Spleen (tissue), 11 donors: ENCODE measurements at regions not wholly inside any gene's neighbourhood (a gene's known extent, or its start where the extent isn't known, plus 50 kb on each side); places are given as distances from the start of the nearest gene placed in this dataset.

Source experiments
- DNase-seq: peaks from one replicate; pipeline ENCODE4 v3.0.0-alpha.2; 2020
- H3K27ac ChIP-seq, 8 donors: fragments of 200-600 bp; sonication (generic) in 7 of 8; 1 replicate in 4 of 8; 2 replicates in 4 of 8; pipeline versions ENCODE4 v1.5.0 to v1.8.0; 2016 to 2021; ENCODE audit warnings: inconsistent platforms in 4 of 8, mild to moderate bottlenecking in 4 of 8, moderate library complexity in 1 of 8
- H3K27me3 ChIP-seq, 7 donors: fragments of 200-600 bp; sonication (generic) in 6 of 7; replicated peaks in 1 of 7; 1 replicate in 4 of 7; 2 replicates in 3 of 7; pipeline versions ENCODE4 v1.5.0 to v1.8.0; 2016 to 2021; ENCODE audit warnings: inconsistent platforms in 3 of 7, mild to moderate bottlenecking in 1 of 7
- H3K36me3 ChIP-seq, 6 donors: fragments of 200-600 bp; sonication (generic) in 5 of 6; 1 replicate in 4 of 6; 2 replicates in 2 of 6; pipeline versions ENCODE4 v1.5.0 to v1.8.0; 2016 to 2021; ENCODE audit warnings: inconsistent platforms in 2 of 6
- H3K4me1 ChIP-seq, 6 donors: fragments of 200-600 bp; sonication (generic) in 5 of 6; 1 replicate in 3 of 6; 2 replicates in 3 of 6; pipeline versions ENCODE4 v1.5.0 to v1.8.0; 2016 to 2021; ENCODE audit warnings: inconsistent platforms in 3 of 6
- H3K4me3 ChIP-seq, 8 donors: fragments of 200-600 bp; sonication (generic) in 7 of 8; 1 replicate in 4 of 8; 2 replicates in 4 of 8; pipeline versions ENCODE4 v1.5.0 to v1.8.0; 2016 to 2021; ENCODE audit warnings: inconsistent platforms in 4 of 8, mild to moderate bottlenecking in 4 of 8, moderate library complexity in 2 of 8
- H3K9me3 ChIP-seq, 8 donors: fragments of 200-600 bp; sonication (generic) in 7 of 8; 1 replicate in 4 of 8; 2 replicates in 4 of 8; pipeline versions ENCODE4 v1.5.0 to v1.8.0; 2016 to 2021; ENCODE audit warnings: inconsistent platforms in 4 of 8
- POLR2A ChIP-seq, 3 donors: fragments of 450-650 bp; IDR thresholded peaks; one replicate each; pipeline ENCODE4 v1.5.1; 2017; ENCODE audit warnings: antibody characterized with exemption in 3 of 3, mild to moderate bottlenecking in 1 of 3
- POLR2AphosphoS5 ChIP-seq, 3 donors: sonication (generic); formaldehyde crosslinking; IDR thresholded peaks; one replicate each; pipeline ENCODE4 v1.5.1; 2017; ENCODE audit warnings: antibody characterized with exemption in 3 of 3
- WGBS, 5 donors: extraction: QIAGEN DNeasy Blood & Tissue Kit in 3 of 5; methylation state at CpG; one replicate each; pipeline versions ENCODE4 v1.1.5 to v1.1.7; 2013 to 2018; 5-methylcytosine and 5-hydroxymethylcytosine counted together
- intact Hi-C: fragments of 100-400 bp; cut with DNase I; formaldehyde crosslinking; loops from one replicate; pipeline ENCODE4 v1.15.0; 2023; ENCODE audit warnings: low total_unique reads
- TF ChIP-seq, protein P1 (sequence below), 11 experiments: fragments of 200-600 bp in 7 of 11; fragments of 450-650 bp in 4 of 11; sonication (generic) in 4 of 11; IDR thresholded peaks in 8 of 11; conservative IDR thresholded peaks in 3 of 11; 1 replicate in 7 of 11; 2 replicates in 4 of 11; pipeline versions ENCODE4 v1.4.0 to v1.8.0; 2016 to 2021; ENCODE audit warnings: antibody characterized with exemption in 11 of 11, inconsistent platforms in 4 of 11, mild to moderate bottlenecking in 1 of 11
- donor health status: healthy with polysubstance abuse.
- donor health status: DM: no; HTN: no; CAD: no; lungs with moderate emphysema.
- donor health status: DM: no; HTN: no; CAD: no.
- donor health status: Bipolar disorder and iron deficiency.
- donor health status: healthy.
- donor health status: DM: no; HTN: no; CAD: no.
- donor health status: DM: yes; HTN: yes; CAD: no.

DNA sequence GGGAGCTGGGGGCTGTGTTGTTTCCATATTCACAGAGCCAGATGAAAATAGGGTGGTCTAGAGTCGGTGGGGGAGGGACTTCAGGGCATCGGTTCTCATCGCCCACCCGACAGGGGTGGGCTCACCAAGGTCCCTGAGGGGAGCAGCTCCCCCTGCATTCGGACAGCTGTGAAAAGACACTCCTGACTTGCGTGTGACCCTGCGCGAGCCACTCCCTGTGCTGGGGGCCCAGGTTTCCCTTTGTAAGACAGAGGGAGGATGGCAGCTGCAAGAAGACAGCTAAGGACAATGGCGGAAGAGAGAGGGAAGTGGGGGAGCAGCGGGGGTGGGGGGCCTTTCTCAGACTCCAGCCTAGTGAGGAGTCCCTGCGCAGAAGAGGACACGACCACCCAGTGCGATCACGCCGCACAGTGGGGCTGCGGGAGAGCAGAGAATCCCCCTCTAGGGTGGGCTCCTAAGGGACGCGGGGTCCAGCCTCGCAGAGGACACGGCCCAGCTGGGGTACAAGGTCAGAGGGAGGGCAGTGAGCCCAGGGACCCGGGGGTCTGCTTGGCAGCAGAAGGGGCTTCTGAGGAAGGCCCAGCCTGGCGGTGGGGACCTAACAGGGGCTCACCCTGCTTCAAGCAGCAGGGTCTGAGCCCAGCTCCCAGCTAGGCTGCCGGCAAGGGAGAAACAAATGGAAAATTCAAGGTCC lies 326.9 kb upstream of the DIO3 start:
- WGBS, 5 donors, result 70 to 78% (median 74%) methylated on average over 19 to 23 of the region's 23 CpGs
- H3K4me3 ChIP-seq, result no peak overlapping the region
- H3K9me3 ChIP-seq, result no peaks in the 10 kb centered on the region
- H3K27ac ChIP-seq, result no peak overlapping the region
- intact Hi-C loops, result loop anchor here (10.0 kb wide), 1 partner anchor 380 kb away; no protein-coding TSS in a partner anchor
- peaks cover 0 to 7% (median 3%) of the 10 kb centered on the region in 6 donors for H3K4me1 ChIP-seq
- TF ChIP-seq POLR2AphosphoS5 (IDR thresholded peaks at IDR 0.05) (no peak), POLR2A (IDR thresholded peaks at IDR 0.05) (no peak)
- TF ChIP-seq, protein P1, sequence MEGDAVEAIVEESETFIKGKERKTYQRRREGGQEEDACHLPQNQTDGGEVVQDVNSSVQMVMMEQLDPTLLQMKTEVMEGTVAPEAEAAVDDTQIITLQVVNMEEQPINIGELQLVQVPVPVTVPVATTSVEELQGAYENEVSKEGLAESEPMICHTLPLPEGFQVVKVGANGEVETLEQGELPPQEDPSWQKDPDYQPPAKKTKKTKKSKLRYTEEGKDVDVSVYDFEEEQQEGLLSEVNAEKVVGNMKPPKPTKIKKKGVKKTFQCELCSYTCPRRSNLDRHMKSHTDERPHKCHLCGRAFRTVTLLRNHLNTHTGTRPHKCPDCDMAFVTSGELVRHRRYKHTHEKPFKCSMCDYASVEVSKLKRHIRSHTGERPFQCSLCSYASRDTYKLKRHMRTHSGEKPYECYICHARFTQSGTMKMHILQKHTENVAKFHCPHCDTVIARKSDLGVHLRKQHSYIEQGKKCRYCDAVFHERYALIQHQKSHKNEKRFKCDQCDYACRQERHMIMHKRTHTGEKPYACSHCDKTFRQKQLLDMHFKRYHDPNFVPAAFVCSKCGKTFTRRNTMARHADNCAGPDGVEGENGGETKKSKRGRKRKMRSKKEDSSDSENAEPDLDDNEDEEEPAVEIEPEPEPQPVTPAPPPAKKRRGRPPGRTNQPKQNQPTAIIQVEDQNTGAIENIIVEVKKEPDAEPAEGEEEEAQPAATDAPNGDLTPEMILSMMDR (IDR thresholded peaks at IDR 0.05 in 8 of 11, conservative IDR thresholded peaks at IDR 0.05 in 3 of 11), result no peak
- peaks cover 0 to 35% (median 0%) of the 10 kb centered on the region in 7 donors for H3K27me3 ChIP-seq
- DNase-seq, result no peak
- no peaks in the 10 kb centered on the region for H3K36me3 ChIP-seq

- Histone ChIP-seq H3K4me3 (no peak overlapping the region), H3K27me3 (peaks cover 0 to 38% (median 0%) of the 10 kb centered on the region in 7 donors), H3K27ac (no peak overlapping the region), H3K9me3 (no peaks in the 10 kb centered on the region), H3K4me1 (peaks cover 0 to 7% (median 3%) of the 10 kb centered on the region in 6 donors), H3K36me3 (no peaks in the 10 kb centered on the region)
- 77 to 85% (median 79%) methylated on average over 10 to 12 of the region's 12 CpGs for WGBS, 5 donors
- DNase-seq, result no peak
- TF ChIP-seq, protein P1 (IDR thresholded peaks at IDR 0.05 in 8 of 11, conservative IDR thresholded peaks at IDR 0.05 in 3 of 11), result no peak
- TF ChIP-seq POLR2A (IDR thresholded peaks at IDR 0.05), result no peak
- no peak for TF ChIP-seq POLR2AphosphoS5 (IDR thresholded peaks at IDR 0.05)
- intact Hi-C loops, result loop anchor here (10.0 kb wide), 1 partner anchor 380 kb away; no protein-coding TSS in a partner anchor
Observed at GRCh38 chr14:101234999-101235334, 326.3 kb upstream of the DIO3 start.

- H3K27ac ChIP-seq, result no peak overlapping the region
- H3K27me3 ChIP-seq, result peaks cover 0 to 38% (median 0%) of the 10 kb centered on the region in 7 donors
- no peaks in the 10 kb centered on the region for H3K9me3 ChIP-seq
- 57 to 66% (median 60%) methylated on average over 11 to 16 of the region's 16 CpGs for WGBS, 5 donors
- no peak overlapping the region for H3K4me3 ChIP-seq
- DNase-seq, result no peak
- peaks cover 0 to 7% (median 3%) of the 10 kb centered on the region in 6 donors for H3K4me1 ChIP-seq
- TF ChIP-seq, protein P1 (IDR thresholded peaks at IDR 0.05 in 8 of 11, conservative IDR thresholded peaks at IDR 0.05 in 3 of 11), result peak in 10 of 11 experiments; percentile 35 to 82 (median 66)
- TF ChIP-seq POLR2A (IDR thresholded peaks at IDR 0.05) (no peak), POLR2AphosphoS5 (IDR thresholded peaks at IDR 0.05) (peak in 2 of 3 donors; percentile 25 to 37)
- intact Hi-C loops, result loop anchor here (10.0 kb wide), 1 partner anchor 381 kb away; no protein-coding TSS in a partner anchor
- no peaks in the 10 kb centered on the region for H3K36me3 ChIP-seq
Observed at GRCh38 chr14:101235335-101236103, 325.8 kb upstream of the DIO3 start.
